D721Med (cell line): ENCODE measurements at regions not wholly inside any gene's neighbourhood (a gene's known extent, or its start where the extent isn't known, plus 50 kb on each side); places are given as distances from the start of the nearest gene placed in this dataset.

Experiments
- DNase-seq: peaks from one replicate; pipeline ENCODE4 v3.0.0; 2011; ENCODE audit warnings: low spot score; ENCODE audit not compliant: insufficient read length
- FAIRE-seq: peaks from 2 replicates; lab custom pipeline; 2011; peaks lifted over from hg19 to GRCh38; lab: Jason Lieb, UNC
- CTCF ChIP-seq: IDR thresholded peaks from 2 replicates; pipeline ENCODE4 v1.5.1; 2012; ENCODE audit warnings: mild to moderate bottlenecking, control low read depth; ENCODE audit not compliant: insufficient read depth; ENCODE audit errors: missing control alignments

- FAIRE-seq (no peak), DNase-seq (no peak)
- TF ChIP-seq CTCF, result no peak
Observed at GRCh38 chr2:146244830-146245229, 1600.0 kb upstream of the ACVR2A start.

- FAIRE-seq, result no peak
- DNase-seq, result no peak
- no peak for TF ChIP-seq CTCF
Observed at GRCh38 chr2:146244131-146244530, 1600.7 kb upstream of the ACVR2A start.

- TF ChIP-seq CTCF, result no peak
- no peak for DNase-seq
- no peak for FAIRE-seq
Observed at GRCh38 chr2:146241023-146241422, 1603.8 kb upstream of the ACVR2A start.

GRCh38 chr2:146240391-146240790 lies 1604.4 kb upstream of the ACVR2A start:
- DNase-seq (no peak), FAIRE-seq (no peak)
- no peak for TF ChIP-seq CTCF

- no peak for DNase-seq
- TF ChIP-seq CTCF, result no peak
- FAIRE-seq, result no peak
Observed at GRCh38 chr2:146239392-146240135, 1605.3 kb upstream of the ACVR2A start.

GRCh38 chr2:146238254-146238966 lies 1606.4 kb upstream of the ACVR2A start:
- no peak for TF ChIP-seq CTCF
- no peak for DNase-seq
- no peak for FAIRE-seq

GRCh38 chr2:146235158-146235557 lies 1609.7 kb upstream of the ACVR2A start:
- DNase-seq (no peak), FAIRE-seq (no peak)
- no peak for TF ChIP-seq CTCF
